ENCODE measurements at regions not wholly inside any gene's neighbourhood (a gene's known extent, or its start where the extent isn't known, plus 50 kb on each side); places are given as distances from the start of the nearest gene placed in this dataset.

DNA sequence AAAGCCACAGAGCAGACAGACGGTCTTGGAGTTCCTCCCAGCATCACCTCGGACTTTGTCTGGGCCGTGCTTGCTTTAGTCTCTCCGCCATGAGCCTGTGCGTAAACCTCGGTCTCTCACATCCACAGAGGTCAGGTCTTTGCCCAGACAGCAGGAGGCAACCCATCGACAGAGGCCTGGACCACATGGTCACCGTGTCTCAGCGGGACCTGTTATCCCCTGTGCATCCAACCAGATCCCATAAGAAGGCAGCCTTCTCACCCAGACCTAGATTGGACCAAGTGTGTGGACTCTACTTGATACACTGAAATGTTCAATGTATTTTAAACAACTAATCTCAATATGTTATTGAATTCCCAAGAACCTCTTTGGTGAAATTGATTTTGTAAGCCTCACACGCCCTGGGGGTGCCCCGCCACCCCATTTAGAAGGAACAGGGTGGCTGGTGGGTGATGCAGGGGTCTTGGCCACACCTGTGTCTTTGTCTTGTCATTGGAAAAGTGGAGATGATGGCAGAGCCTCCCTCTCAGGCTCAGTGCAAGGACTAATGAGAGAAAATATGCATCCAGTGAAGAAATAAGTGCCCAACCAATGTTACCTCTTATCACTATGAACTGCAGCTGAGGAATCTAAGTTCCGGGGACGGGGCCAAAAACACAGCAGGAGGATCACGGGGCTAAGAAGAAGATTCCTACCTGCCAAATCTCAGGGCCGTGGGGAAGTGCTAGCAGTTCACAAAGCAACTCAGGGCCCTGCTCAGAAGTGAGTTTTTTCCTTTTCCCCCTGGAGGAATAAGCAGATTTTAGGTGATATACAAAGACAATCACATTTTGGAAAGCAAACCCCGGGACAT, 101.6 kb upstream of the BACE2 start:
- no peak for TF ChIP-seq CTCF (IDR thresholded peaks at IDR 0.05)
- TF ChIP-seq POLR2AphosphoS5 (IDR thresholded peaks at IDR 0.05), result no peak

Measured in gastroesophageal sphincter (tissue), 3 donors.